ENCODE measurements at regions not wholly inside any gene's neighbourhood (a gene's known extent, or its start where the extent isn't known, plus 50 kb on each side); places are given as distances from the start of the nearest gene placed in this dataset.

- no peak overlapping the region for H3K4me2 ChIP-seq (ENCODE audit: low read length)
- no peaks in the 10 kb centered on the region for H3K79me2 ChIP-seq
- no peak overlapping the region for H2AFZ ChIP-seq
- no peak for TF ChIP-seq CTCF (IDR thresholded peaks at IDR 0.05)
- H3K36me3 ChIP-seq (ENCODE audit: control insufficient read depth, insufficient read depth, low read length): no peaks in the 10 kb centered on the region
- no peak overlapping the region for H3K27ac ChIP-seq
- no peak overlapping the region for H3K9ac ChIP-seq
- H3K4me1 ChIP-seq: no peaks in the 10 kb centered on the region
- H3K4me3 ChIP-seq (ENCODE audit: low read depth, low read length): no peak overlapping the region
- no peaks in the 10 kb centered on the region for H3K9me3 ChIP-seq (ENCODE audit: control insufficient read depth, low read length)
- H3K27me3 ChIP-seq (ENCODE audit: control insufficient read depth, insufficient read depth, low read length): no peaks in the 10 kb centered on the region
These were observed 1257.3 kb downstream of the DIAPH3 start for GRCh38 chr13:58906329-58907007.

- Histone ChIP-seq H3K4me1 (no peaks in the 10 kb centered on the region), H3K4me2 (ENCODE audit: low read length) (no peak overlapping the region), H3K9ac (no peak overlapping the region), H3K9me3 (ENCODE audit: control insufficient read depth, low read length) (no peaks in the 10 kb centered on the region), H3K27me3 (ENCODE audit: control insufficient read depth, insufficient read depth, low read length) (no peaks in the 10 kb centered on the region), H3K27ac (no peak overlapping the region), H3K36me3 (ENCODE audit: control insufficient read depth, insufficient read depth, low read length) (no peaks in the 10 kb centered on the region), H3K79me2 (no peaks in the 10 kb centered on the region), H2AFZ (no peak overlapping the region), H3K4me3 (ENCODE audit: low read depth, low read length) (no peak overlapping the region)
- no peak for TF ChIP-seq CTCF (IDR thresholded peaks at IDR 0.05)
These were observed 1256.4 kb downstream of the DIAPH3 start for GRCh38 chr13:58907347-58907746.

GRCh38 chr13:58908019-58908679, 1255.6 kb downstream of the DIAPH3 start:
- no peaks in the 10 kb centered on the region for H3K4me1 ChIP-seq
- H3K4me3 ChIP-seq (ENCODE audit: low read depth, low read length): no peak overlapping the region
- H2AFZ ChIP-seq: no peak overlapping the region
- H3K79me2 ChIP-seq: no peaks in the 10 kb centered on the region
- TF ChIP-seq CTCF (IDR thresholded peaks at IDR 0.05): no peak
- no peaks in the 10 kb centered on the region for H3K36me3 ChIP-seq (ENCODE audit: control insufficient read depth, insufficient read depth, low read length)
- no peak overlapping the region for H3K27ac ChIP-seq
- no peaks in the 10 kb centered on the region for H3K27me3 ChIP-seq (ENCODE audit: control insufficient read depth, insufficient read depth, low read length)
- H3K9me3 ChIP-seq (ENCODE audit: control insufficient read depth, low read length): no peaks in the 10 kb centered on the region
- H3K9ac ChIP-seq: no peak overlapping the region
- no peak overlapping the region for H3K4me2 ChIP-seq (ENCODE audit: low read length)

GRCh38 chr13:58919551-58919950, 1244.2 kb downstream of the DIAPH3 start:
- Histone ChIP-seq H3K79me2 (no peaks in the 10 kb centered on the region), H3K27me3 (ENCODE audit: control insufficient read depth, insufficient read depth, low read length) (no peaks in the 10 kb centered on the region), H3K36me3 (ENCODE audit: control insufficient read depth, insufficient read depth, low read length) (no peaks in the 10 kb centered on the region), H3K9me3 (ENCODE audit: control insufficient read depth, low read length) (no peaks in the 10 kb centered on the region), H3K27ac (no peak overlapping the region), H2AFZ (no peak overlapping the region), H3K4me1 (no peaks in the 10 kb centered on the region), H3K9ac (no peak overlapping the region), H3K4me2 (ENCODE audit: low read length) (no peak overlapping the region), H3K4me3 (ENCODE audit: low read depth, low read length) (no peak overlapping the region)
- no peak for TF ChIP-seq CTCF (IDR thresholded peaks at IDR 0.05)

- Histone ChIP-seq H3K4me3 (ENCODE audit: low read depth, low read length) (no peak overlapping the region), H3K9me3 (ENCODE audit: control insufficient read depth, low read length) (no peaks in the 10 kb centered on the region), H3K36me3 (ENCODE audit: control insufficient read depth, insufficient read depth, low read length) (no peaks in the 10 kb centered on the region), H3K4me1 (no peaks in the 10 kb centered on the region), H3K27ac (no peak overlapping the region), H3K79me2 (no peaks in the 10 kb centered on the region), H2AFZ (no peak overlapping the region), H3K9ac (no peak overlapping the region), H3K27me3 (ENCODE audit: control insufficient read depth, insufficient read depth, low read length) (no peaks in the 10 kb centered on the region), H3K4me2 (ENCODE audit: low read length) (no peak overlapping the region)
- no peak for TF ChIP-seq CTCF (IDR thresholded peaks at IDR 0.05)
These were observed 1242.6 kb downstream of the DIAPH3 start for GRCh38 chr13:58921129-58921528.
